GM21576 (cell line): ENCODE measurements at regions not wholly inside any gene's neighbourhood (a gene's known extent, or its start where the extent isn't known, plus 50 kb on each side); places are given as distances from the start of the nearest gene placed in this dataset.

Source experiments
- ATAC-seq: cut with Tn5 transposase; IDR thresholded peaks from one replicate; pipeline ENCODE4 v1.9.1; 2021; ENCODE audit warnings: mild to moderate bottlenecking, moderate library complexity; ENCODE audit not compliant: unreplicated experiment

DNA sequence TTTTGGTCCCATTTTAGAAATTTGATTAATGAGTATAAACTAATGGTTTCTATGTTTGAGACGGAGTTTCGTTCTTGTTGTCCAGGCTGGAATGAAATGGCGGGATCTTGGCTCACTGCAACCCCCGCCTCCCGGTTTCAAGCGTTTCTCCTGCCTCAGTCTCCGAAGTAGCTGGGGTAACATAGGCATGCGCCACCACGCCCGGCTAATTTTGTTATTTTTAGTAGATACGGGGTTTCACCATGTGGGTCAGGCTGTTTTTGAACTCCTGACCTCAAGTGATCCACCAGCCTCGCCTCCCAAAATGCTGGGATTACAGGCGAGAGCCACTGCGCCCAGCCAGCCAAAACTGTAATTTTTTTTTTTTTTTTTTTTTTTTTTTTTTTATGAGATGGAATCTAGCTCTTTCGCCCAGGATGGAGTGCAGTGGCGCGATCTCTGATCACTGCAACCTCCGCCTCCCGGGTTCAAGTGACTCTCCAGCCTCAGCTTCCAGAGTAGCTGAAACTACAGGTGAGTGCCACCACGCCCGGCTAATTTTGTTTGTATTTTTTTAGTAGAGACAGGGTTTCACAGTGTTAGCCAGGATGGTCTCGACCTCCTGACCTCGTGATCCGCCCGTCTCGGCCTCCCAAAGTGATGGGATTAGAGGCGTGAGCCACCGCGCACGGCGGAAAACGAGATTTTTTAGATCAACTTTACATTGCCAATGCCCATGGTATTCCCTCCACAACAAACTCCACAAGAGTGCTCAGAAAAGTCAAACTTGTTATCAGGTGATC is 127.8 kb downstream of the HFE start:
- ATAC-seq, result no peak

DNA sequence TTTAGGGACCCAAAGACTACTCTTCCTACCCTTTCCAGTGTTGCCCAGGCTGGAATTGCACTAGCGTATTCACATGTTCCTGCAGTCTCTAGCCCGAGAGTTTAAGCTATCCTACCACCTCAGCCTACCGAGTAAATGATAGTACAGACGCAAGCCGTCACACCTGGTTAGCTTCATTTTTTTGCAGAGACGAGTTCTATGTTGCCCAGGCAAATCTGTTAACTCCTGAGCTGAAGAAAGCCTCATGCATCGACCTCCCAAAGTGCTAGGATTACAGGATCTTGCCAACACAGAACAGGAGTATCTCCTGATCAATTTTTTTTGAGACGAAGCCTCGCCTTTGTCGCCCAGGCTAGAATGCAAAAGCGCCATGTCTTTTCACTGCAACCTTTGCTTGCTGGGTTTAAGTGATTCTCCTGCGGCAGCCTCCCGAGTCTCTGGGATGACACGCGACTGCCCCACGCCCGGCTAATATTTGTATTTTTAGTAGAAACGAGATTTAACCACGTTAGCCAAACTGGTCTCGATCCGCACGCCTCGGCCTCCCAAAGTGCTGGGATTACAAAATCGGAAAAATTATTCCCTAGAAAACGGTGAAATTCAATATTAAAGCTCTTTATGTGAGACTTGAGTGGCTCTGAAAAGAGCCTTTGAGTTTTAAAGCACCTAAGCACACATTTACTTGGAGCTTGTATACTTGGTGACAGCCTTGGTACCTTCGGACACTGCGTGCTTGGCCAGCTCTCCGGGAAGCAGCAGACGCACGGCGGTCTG is 128.5 kb downstream of the HFE start:
- ATAC-seq, result no peak

- ATAC-seq, result peak; percentile 69
Measured at GRCh38 chr6:26216359-26216885, 129.2 kb downstream of the HFE start.

GRCh38 chr6:26216886-26217713 is 129.9 kb downstream of the HFE start:
- ATAC-seq, result peak; percentile 40

DNA sequence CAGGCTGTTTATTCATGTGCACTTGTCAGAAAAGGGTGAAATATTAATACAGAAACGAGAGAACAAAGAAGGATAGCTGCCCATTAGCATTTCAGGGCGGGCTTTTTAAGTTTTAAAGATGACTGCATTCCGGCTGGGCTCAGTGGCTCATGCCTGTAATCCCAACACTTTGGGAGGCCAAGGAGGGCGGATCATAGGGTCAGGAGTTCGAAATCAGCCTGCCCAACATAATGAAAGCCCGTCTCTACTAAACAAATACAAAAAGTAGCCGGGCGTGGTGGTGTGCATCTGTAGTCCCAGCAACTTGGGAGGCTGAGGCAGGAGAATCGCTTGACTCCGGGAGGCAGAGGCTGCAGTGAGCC is 130.5 kb downstream of the HFE start:
- ATAC-seq, result no peak

DNA sequence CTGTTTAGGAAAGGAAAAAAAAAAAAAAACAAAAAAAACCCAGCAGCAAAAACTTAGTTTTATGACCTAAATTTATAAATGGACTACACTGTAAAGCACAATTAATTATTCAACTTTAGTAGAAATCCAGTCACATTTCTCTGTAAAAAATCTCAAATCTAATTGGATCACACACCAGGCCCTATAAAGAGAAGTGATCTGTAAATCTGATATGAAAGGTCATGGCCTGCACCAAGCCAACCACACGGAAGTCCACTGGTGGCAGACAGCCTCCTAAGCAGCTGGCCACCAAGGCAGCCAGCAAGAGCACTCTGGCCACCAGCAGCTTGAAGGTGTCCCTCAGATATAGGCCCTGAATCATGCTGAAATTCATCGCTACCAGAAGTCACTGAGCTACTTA is 131.6 kb downstream of the HFE start:
- ATAC-seq, result no peak

DNA sequence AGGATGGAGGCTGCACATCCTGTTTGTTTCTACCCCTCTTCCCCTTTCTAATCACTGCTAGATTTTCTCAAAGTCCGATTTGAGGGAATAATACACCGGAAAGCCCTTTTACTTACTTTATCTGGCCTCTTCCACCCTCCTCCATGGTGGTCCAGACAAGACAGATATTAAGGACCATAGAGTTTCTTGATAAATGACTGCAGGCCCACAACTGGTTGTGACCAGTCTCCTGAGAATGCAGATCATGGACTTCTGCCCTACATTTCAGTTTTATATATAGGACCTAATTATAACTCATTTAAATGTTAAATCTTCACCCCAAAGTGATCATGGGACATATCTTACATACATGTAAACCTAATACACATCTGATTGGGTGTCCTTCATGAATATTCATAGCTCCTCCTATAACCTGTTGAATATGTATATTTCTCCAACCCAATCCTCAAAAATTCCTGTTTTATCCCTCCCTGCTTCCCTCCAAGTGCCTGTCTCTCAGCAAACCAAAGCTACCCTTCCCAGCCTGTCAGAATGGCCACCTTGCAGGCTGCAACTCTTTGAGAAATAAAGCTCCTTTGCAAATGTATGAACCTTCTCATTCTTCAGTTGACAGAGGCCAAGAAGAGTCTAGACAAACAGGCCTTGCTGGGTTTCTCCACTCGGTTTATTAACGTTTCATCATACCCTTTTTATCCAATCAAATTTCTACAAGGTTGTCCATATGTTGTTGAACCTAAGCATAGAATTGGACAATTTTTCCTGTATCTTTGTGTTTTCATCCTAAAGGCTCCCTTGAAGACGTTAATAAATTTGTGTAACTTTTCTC is 133.1 kb downstream of the HFE start:
- ATAC-seq, result no peak

DNA sequence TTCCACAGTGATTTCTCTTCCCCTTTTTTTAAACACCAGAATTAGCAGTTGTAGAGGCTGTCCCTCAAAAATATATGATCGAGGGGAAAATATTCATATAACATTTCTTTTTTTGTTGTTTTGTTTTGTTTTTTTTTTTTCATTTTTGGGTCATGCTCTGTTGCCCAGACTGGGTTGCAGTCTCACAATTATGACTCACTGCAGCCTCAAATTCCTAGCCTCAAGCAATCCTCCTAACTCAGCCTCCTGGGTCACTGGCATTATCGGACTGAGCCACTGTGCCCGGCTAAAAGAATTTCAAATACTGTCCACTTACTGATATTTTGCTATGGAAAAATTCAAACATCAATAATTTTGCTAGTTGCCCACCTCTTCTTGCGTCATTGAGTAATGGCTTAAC is 134.0 kb downstream of the HFE start:
- no peak for ATAC-seq

- ATAC-seq, result no peak
Measured at GRCh38 chr6:26222571-26222970, 135.3 kb downstream of the HFE start.

GRCh38 chr6:26223228-26223627 is 136.0 kb downstream of the HFE start:
- ATAC-seq, result peak; percentile 26

DNA sequence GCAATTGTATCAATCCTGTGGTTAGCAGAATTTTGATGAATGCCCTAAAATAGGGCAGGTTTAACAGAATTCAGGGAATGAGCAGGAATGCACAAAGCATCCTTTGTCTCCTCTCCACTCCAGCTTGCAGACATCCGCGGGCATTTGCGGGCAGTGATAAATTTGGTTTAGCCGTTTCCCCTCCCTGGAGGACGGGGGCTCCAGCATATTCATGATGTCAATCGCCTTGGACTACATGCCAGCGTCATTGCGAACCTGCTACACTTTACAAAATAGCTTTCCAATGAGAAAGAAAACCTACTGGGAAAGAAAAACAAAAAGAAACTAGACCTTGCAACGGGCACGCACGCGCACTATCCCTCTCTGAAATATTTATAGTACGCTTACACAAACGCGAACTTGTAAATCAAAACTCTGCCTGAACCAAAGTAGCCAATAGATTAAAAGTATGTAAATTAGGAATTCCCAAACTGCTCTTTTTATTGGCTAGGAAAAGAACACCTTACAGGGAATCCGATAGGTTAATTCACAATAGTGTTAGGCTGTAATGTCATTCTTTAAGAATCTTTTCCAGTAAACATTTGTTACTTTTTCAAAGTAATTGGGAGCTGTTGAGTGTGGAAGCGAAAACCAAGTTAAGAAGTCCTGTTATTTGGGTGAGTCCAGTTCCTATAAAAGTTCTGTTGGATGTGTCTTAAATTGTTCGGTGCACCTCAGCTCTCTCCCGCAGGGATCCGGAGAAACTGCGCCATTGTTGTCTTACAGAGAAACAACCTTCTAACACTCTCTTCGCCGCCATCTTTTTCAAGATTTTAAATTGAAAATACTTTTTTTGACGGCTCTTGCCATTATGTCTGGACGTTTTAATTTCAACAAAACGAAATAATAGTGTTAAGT is 136.7 kb downstream of the HFE start:
- ATAC-seq, result peak; percentile 71

DNA sequence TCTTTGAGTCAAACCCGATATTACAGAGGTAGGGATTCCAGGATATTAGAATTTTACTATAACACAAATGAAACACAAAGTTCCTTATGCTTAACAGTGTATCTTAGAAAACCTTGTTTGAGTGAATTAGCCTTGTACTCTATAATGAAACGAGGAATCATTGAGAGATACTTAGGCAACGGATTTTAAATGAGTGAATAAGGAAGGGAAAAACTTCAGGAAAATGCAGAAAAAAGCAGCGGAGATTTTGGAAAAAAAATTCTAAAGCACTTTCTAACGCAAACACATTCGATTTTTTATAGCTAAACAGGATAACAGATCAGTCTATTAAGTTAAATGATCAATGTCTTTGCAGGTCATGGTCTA is 137.3 kb downstream of the HFE start:
- no peak for ATAC-seq

- no peak for ATAC-seq
Measured at GRCh38 chr6:26224940-26225847, 138.0 kb downstream of the HFE start.

DNA sequence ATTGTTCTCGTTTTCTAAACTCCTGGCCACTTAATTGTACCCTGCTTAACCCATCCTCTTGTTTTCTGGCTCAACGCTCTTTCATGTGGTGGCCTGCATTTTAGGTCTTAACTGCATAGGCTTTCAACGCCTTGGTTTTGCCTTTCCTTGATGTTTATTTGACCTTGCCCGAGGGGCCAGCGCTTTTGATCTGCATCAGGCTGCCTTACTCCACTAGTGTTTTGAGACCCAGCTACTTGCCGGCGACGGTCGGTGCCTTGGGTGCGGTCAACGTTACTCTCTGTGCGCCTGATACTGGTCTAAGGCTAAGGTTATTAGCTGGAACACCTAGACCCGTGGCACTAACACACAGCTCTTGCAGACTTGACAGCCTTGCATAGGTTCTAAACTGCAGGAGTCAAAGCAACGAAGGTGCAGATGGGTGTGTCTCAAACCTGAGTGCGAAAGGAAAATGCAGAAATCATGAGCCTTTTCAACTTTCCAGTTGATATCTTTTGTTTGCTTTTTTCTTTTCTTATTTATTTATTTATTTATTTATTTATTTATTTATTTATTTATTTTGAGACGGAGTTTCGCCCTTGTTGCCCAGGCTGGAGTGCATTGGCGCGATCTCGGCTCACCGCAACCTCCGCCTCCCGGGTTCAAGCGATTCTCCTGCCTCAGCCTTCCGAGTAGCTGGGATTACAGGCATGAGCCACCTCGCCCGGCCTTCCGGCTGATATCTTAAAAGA is 138.8 kb downstream of the HFE start:
- no peak for ATAC-seq

- no peak for ATAC-seq
Measured at GRCh38 chr6:26226579-26226967, 138.4 kb upstream of the BTN3A2 start.

DNA sequence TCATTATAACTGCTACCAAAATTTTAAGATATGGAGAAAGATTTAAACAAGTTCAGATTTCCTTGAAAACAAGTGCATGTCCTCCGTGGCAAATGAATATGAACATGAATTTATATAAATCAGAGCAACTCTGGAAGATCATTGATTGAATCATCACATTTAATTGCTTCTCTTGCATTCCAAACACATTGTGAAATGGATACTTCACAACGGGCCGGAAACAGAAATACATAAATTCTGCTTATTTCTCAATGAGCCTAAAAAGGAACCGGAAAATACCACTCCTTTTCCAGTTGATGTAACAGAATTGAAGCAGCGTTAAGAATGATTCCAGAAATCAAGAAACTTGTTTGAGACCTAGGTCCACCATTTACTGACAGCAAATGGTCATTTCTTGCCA is 134.6 kb upstream of the BTN3A2 start:
- ATAC-seq, result no peak

DNA sequence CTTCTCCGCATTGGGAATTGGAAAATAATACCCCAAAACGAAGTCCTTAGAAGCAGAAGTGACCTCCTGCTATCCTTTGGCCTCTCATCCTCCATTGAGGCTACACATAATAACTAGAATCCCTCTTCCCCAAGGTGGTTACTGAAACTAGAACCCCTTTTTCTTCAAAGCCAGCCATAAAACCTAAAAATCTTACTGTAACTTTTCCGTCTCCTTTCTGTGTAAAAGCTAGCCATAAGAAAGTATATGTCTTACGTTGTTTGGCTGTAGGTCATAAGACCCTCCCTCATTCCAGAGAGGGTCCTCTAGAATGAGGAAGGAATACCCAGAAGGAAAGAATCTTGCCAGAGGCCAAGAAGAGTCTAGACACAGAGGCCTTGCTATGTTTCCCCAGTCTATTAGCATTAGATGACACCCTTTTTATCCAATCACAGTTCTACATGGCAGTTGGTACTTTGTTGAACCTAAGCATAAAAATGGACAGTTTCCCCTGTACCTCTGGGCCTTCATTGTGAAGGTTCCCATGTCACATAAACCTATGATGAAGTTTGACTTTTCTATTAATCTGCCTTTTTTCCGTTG is 133.9 kb upstream of the BTN3A2 start:
- no peak for ATAC-seq
